ELR (cell line): ENCODE measurements at regions not wholly inside any gene's neighbourhood (a gene's known extent, or its start where the extent isn't known, plus 50 kb on each side); places are given as distances from the start of the nearest gene placed in this dataset.
"Not testable (repeated sequence)": the region's sequence is repeated elsewhere in the genome, so short reads cannot be mapped to it uniquely, and the experiment has no call there.

ENCODE experiments used
- DNase-seq: peaks from one replicate; pipeline ENCODE4 v3.0.0-alpha.2; 2015; ENCODE audit warnings: low read depth

DNA sequence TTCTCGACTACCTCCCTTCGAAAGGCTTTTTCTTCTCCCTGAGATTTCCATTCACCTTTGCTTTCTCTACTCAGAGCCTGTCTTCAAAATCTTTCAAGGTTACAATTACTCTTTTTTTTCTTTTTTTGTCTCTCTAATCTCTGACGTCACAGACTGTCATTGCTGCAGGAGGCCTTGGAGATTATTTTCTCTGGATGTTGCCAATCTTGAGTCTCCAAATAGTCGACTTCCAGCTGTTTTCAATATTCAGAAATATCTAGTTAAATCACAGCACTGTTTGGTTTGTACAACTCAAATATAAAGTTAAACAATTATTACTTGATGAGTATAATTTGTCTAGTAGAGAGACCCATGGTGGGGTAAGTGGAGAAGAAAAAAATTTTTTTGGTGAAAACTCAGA lies 359.0 kb upstream of the BOD1L1 start:
- no peak for DNase-seq

DNA sequence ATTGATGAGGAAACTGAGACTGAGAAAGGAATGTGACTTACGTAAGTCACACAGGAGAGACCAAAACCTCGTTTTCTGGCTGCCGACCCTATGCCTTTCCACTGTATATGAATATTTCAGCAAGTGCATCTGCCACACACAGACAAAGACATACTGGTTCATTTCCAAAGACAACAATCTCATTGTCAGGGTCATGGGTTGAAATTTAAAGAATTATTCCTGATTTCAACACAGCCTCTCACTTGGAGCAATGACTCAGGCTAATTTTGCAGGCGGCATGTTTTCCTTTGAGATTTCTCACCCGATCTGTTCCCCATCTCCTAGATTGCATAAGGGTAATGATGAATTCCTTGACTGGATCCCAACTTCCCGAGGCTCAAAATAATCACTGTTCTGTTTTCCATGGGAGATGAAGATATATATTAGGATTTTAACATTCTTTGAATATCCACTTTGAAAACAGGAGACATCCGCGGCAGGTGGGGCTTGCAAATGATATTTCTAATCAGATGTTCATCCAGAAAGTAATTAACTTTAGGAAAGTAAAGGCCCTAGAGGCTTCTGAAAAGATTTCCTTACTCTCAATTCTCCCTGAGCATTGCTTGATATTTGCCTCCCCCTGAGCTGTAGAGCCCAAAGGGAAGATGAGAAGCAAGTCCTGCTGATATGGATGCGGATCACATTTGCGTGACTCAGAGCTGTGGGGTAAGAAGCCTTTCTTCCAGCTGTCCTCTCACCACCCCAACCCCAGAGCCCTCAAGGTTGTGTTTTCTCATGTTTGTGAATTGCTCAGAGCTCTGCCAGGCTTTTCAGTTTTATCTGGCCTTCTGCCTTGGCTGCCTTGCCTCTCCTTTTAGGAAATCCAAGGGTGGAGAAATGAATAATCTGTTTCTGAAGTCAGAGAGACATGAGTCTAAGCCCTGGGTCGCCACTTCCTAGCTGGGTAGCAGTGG lies 361.1 kb upstream of the BOD1L1 start:
- DNase-seq = peak; percentile 85

DNA sequence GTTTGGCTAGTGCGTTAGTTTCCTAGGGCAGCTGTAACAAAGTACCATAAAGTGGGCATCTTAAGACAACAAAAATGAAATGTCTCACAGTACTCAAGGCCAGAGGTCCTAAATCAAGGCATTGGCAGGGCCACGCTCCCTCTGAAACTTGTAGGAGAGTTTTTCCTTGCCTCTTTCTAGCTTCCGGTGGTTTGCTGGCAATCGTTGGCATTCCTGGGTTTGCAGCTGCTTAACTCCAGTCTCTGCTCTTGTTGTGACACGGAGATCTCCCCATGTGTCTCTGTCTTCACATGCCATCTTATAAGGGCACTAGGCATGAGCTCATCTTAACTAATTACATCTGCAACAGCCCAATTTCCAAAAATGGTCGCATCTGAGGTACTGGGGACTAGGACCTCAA lies 362.0 kb upstream of the BOD1L1 start:
- DNase-seq = no peak

DNA sequence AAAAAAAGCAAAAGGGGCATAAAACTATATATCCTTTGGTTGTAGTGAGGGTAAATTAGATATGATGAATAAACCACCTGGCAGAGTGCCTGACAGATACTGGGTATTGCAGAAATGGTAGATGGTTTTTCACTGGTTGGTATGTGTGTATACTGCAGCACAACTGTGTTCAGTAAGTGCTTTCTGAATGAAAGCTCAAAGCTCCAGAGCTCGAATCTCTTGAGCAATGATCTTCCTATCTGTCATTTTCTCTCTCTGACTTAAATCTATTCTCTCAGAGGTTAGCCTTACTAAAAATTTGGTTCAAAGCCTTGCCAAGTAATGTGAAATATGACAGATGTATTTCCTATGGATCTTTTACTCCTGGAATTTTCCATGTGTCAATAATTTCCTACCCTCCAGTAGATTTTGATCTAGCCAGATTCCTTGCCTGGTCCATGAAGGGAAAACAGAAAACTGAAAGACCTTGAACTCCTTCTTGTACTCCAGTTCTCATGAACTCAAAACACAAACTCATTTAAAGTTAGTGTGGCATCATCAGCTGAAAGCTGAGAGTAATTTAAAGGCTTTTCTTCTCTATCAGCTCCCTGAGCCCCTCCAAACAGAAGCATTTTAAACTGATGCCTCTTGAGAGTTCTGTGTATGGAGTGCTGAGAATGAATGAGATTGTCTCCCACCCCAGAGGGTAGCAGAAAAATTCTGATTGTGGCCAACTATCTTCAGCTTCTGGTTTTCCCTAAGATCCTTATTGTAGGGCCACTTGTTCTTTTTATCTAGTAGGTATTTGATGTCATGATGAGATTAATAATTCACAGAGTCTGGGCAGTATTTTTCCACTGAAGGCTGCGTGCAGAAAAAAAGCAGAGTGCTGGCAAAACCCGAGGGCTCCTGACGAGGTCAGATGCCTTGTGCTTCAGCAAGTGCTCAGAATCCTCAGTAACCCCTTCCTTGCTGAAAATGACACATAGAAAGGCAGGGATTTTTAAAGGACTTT lies 363.4 kb upstream of the BOD1L1 start:
- no peak for DNase-seq

DNA sequence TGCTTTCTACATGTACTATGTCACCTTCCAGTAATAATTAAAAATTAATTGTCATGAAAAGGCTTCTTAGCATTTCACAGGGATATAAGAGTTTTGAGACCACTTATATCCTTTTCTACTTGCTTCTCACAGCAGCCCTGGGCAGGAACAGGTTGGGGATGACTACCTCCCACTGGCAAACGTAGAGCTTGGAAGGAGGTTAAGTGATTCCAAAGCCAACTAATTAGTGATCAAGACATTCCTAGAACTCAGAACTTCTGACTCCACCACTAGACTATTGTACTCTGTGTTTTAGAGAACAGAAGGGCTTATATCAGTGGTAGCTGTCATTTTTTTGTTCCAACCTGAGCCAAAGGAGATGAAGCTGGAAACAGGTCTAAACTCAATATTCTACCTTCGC lies 364.5 kb upstream of the BOD1L1 start:
- no peak for DNase-seq

DNA sequence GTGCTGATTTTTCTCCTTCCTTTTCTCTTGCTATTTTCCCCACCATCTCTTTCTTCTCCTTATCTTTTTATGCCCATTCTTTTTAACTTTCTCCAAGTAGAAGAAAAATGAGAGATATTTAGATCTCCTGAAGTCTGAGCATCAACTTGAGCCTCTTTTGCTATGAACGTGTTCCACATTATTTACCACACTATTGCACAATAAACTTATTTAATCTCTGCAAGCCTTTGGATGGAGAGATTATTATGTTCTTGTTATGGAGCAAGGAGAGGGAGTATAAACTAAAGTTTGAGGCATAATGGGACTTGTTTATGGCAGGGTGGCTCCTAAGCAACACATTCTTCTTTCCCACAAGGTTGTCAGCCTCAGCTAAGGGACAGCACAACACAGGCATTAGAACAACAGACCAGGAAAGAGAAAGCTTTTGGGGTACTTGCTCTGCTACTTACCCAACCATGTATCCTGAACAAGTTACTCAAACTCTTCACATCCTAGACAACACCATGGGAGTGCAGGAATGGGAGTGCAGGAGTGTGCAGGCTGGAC lies 365.5 kb upstream of the BOD1L1 start:
- DNase-seq = no peak

DNA sequence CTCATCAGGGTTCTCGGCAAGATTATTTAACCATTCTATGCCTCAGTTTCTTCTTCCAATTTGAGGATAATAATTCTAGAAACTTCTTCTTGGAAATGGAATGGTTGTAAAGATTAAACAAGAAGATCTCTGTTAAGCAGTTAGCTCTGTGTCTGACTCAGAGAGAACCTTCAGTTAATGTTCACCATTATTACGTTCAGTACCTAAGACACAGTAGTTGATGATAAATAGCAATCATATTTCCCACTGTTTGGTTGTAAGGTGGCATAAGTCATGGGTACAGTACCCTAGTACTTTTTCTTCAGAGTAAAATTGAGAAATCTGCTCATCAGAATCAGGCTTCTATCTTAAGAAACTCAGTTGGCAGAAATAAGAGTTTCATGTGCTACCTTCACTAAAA lies 366.5 kb upstream of the BOD1L1 start:
- DNase-seq = no peak

DNA sequence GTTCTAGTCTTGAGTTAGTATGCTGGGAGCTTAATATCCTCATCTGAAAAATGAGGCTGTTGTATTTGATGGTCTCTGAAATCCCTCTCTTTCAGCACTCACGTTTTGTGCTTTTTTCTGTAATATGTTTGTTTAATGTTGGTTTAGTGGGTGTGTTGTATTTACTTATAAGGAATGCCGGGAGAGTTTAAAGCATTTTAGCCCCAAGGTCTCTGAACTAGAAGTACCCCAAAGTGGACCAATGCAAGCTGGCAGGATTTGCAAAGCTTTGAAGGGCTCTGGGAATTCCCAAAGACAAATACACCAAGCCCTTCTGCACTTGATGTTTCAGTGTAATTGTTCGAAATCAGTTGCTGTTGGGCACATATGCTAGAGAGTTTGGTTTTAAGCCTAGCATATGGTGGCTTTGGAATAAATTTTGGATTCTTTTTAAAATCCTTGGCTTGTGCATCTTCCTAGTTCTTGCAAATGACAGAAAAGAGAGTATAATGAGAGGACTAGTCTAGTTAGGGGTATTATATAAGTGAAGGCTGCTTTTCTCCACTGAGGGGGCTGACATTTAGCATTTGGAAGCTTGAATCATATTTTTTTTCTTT lies 371.4 kb upstream of the BOD1L1 start:
- no peak for DNase-seq

DNA sequence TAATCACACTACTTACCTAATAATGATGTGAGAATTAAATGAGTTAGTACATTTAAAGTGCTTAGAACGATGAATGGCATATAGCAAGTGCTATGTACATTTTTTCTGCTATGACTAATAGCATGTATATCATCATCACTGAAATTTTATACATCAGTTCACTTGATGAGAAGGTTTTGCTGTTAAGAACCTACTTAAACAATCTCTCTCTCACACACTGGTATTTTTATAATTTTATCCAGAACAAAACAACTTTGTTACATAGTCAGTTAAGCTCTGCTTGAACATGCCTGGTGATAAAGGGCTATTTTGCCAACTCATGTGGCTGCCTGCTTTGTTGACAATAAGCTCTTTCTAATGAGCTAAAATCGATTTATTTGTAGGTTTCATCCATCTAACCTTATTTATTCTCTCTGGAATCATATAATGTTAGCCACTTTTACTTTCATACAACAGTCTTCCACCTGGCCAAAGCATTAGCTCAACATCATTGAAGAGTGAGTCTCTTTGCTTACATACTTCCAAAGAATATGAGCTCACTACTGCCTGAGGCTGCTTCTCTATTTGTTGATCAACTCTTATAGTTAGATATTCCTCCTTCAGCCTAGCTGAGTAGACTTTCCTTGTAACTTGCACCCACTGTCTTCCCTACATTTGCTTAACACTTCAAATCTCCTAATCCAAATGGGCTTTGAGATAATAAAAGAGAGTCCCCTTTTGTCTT lies 372.7 kb upstream of the BOD1L1 start:
- peak; percentile 52 for DNase-seq

DNA sequence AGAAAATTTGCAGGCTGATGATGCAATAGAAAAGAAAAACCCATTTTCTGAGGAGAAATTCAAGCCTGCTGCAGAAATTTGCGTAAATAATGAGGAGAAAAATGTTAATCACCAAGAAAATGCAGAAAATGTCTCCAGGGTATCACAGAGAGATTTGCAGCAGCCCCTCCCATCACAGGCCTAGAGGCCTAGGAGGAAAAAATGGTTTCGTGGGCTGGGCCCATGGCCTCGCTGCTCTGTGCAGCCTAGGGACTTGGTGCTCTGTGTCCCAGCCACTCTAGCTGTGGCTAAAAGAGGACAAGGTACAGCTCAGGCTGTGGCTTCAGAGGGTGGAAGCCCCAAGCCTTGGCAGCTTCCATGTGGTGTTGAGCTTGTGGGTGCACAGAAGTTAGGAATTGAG lies 374.8 kb upstream of the BOD1L1 start:
- DNase-seq = not testable (repeated sequence)

DNA sequence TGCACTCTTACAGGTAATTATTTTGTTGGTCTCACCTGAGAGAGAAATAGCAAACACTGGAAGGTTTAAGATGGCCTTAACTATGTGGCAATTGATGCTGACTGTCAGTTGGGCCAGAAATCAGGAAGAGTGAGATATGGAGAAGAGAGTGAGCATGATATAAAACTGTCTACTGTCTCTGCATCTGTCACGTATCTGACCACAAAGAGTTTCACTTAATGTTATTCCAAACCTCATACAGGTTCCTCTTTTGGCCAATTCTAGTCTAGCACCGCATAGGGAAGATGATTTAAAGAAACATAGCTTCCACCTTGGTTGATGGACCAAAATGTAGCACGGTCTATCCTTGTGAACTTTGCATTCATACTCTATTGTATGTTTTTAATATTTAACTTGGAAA lies 381.0 kb upstream of the BOD1L1 start:
- no peak for DNase-seq

DNA sequence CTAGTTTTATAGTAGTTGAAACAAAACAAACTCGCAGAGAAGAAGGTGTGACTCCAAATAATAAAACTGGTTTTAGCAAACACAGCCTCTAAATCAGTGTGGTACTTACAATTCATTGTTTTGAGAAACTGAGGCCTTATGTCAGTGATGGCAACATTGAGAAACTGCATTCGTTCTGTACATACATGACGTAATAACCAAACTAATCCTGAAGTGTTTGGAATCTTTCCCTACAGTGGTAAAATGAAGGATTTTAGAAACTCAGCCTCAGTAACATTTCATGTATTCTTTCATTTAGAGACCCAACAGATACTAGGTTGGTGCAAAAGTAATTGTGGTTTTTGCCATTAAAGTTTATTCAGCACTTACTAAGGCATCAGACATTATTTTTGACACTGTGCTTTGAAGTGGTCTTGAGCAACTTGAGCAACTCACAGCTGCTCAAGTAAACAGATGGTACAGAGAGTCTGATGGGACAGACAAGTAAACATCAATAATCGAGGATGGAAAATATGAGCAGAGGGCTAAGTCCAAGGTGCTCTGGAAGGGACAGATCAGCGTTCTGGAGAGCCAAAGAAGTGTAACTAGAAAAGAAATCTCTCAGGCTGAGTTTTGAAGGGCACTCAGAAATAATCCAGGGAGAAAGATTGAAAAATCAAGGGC lies 390.8 kb upstream of the BOD1L1 start:
- DNase-seq = no peak

DNA sequence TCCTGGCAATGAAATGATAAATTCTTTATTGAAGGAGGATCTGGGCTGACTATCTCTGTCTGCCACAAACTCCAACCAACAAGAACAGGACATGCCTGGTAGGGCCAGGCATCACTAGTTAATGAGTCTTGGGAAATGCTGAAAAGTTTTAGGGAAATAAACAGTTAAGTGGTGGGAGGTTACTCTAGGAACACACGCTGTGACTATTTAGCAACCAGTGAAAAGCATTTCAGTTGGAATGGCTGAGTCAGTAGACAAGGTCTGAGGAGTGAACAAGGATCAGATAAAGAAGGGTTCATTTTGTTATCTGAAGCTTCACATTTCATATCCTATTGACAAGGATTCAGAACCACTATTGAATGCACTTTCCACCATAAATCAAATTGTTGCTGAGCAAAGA lies 394.9 kb upstream of the BOD1L1 start:
- peak; percentile 46 for DNase-seq

DNA sequence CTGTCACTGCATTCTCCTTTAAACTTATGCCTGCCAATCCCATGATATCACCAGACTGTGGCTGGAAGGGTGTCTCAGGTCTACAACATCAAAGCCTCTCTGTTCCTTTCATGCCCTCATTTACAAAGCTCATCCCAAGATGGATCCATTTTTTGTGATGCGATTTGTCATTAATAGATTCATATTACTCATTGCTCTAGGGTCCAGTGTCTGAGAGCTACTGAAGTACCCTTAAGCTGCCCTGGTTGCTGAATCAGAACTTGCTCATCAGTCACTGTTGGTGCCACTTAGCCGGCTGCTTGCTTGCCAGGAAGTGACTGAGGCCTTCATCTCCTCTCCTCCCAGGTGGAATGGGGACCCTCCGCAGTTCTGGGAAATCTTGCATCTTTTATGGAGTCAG lies 395.5 kb upstream of the BOD1L1 start:
- DNase-seq = peak; percentile 88

DNA sequence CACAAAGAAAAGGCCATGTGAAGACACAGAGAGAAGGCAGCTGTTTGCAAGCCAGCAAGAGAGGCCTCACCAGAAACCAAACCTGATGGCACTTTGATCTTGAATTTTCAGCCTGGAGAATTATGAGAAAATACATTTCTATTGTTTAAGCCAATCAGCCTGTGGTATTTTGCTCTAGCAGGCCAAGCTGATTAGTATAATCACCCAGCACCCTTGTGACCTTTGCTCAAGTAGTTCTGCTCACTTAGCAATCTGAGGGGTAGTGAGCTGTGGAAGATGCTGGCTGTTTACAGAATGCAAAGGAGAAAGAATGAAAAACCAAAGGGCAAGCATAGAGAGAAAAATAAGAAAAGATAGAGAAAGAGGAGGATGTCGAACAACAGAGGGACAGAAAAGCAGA lies 396.4 kb upstream of the BOD1L1 start:
- DNase-seq = no peak

DNA sequence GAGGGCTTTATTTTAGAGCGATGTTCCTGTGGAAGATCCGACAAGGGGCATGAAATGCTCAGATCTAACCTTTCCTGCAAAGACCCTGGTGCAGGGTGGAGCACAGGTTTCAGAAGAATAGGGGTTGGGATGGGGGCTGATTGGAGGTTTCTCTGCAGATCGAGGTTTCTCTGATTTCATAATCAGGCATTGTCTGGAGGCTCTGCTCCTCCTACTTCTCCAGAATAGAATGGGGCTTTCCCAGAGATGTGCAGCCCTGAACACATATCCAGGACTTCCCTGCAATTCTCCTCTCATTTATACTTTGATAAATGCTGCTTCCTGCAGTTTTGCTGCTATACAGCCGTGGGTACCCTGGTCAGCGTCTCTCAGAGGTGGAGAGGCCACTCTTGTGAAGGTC lies 397.6 kb upstream of the BOD1L1 start:
- DNase-seq = no peak

DNA sequence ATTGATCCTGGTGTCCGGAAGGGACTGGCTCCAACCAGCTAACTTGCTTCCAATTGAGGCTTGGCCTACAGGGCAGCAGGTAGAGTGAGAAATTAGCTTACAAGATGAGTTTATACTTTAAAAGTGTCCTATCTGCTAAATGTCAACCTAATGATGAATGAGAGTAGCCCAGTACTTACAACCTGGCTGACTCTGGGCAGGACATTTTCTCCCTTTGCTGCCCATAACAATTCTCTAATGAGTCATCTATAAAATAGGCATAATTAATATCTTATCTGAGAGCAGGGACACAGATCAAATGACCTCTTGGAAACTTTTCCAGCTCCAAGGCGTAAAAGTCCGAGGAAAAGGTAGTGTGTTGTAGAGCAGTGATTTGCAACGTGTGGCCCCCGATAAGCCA lies 398.4 kb upstream of the BOD1L1 start:
- no peak for DNase-seq

DNA sequence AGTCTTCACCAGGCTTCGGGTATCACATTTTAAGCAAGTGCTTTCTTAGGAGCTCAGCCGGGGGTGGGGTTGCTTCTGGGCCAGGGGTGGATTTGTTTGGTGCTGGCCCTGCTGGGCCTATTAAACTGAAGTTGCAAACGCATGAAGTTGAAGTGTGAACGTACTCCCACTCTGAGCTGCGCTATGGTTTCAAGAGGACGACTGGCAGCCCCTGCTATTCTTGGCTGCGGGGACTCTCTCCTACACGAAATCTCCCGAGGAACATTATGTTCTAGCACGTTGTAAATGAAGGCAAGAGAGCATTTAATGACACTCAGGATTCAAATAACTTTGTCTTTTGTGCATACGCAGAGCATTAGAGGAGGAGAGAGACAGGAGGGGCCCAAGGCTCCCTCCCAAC lies 401.3 kb upstream of the BOD1L1 start:
- DNase-seq = no peak

DNA sequence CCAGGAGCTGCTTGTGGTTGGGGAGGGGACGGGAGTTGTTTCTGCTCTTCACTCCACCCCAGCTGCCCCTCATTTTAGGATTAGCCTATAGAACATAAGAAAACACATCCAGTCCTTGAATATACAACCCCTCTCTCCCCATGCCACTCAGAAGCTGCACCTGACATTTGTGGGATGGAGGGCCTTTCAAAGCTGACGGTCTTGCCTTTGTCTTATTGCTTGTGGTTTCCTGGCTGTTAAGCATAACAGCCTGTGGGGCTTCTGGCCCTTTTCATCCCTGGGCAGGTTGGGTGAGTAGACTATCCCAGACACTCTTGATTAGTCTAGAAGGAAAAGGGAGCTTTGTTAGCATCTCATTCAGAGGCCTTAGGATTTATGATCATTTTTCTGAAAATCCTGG lies 407.6 kb upstream of the BOD1L1 start:
- DNase-seq = no peak

DNA sequence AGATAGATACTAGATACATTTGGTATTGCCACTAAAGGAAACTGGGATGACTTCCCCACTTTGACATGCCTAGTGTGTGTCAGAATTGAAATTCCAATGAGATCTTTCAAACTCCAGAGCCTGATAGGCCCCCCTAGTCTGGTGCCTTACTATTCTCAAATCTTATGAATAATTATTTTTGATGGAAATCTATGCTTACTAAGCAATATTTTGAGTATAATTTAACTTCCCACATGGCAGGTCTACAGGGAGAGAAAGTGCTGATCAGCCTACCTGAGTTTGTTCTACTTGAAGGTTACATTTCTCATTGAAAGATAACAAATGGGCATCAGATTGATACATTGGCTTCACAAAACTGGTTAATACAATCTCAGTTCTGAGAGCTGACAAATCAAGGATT lies 415.7 kb upstream of the BOD1L1 start:
- DNase-seq = no peak

DNA sequence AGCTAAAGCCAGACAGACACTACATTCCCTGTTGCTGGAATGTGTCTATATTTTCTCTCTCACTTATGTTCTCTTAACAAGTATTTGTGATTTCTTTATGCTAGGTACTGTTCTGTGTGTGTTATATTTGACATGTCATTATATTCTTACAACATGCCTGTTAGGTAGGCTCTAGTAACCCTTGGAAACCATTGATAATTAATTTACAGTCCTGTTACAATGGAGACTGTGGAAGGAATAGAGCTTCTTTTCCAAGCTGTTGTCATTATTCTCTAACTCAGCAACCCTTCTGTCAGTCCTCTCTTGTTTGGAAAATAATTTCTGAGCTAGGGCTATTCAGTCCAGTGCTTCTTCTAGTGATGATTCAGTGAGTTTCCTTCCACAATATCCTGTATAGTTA lies 419.1 kb upstream of the BOD1L1 start:
- no peak for DNase-seq
